A549 (cell line): ENCODE measurements at regions not wholly inside any gene's neighbourhood (a gene's known extent, or its start where the extent isn't known, plus 50 kb on each side); places are given as distances from the start of the nearest gene placed in this dataset.

Source experiments
- ATAC-seq, 2 experiments: fragments of 200-7000 bp in 1 of 2; fragments of >200 bp in 1 of 2; cut with Nextera tagmentation in 1 of 2; cut with Tn5 transposase in 1 of 2; 3 replicates each; pipeline versions ENCODE4 v1.8.0 to v1.9.1; 2018 to 2020; ENCODE audit warnings: mild to moderate bottlenecking in 1 of 2, moderate library complexity in 1 of 2
- CTCF ChIA-PET: fragments of 300-600 bp; sonication (Branson Sonifier 250); formaldehyde crosslinking; extraction: SDS; loops from one replicate; lab custom pipeline; 2021; ENCODE audit warnings: antibody characterized with exemption, inconsistent platforms; lab: Yijun Ruan, JAX
- POLR2A ChIA-PET: fragments of 350-600 bp; formaldehyde crosslinking; extraction: SDS; loops from one replicate; lab custom pipeline; 2021; ENCODE audit warnings: antibody characterized with exemption, inconsistent platforms; lab: Yijun Ruan, JAX
- DNase-seq, 2 experiments: peaks; one replicate each; pipeline versions ENCODE4 v3.0.0 to v3.0.0-alpha.2; 2011 to 2016; ENCODE audit warnings: low read depth in 1 of 2, low spot score in 1 of 2
- FAIRE-seq: peaks from 2 replicates; lab custom pipeline; 2011; peaks lifted over from hg19 to GRCh38; lab: Jason Lieb, UNC
- H3K27ac ChIP-seq, 2 experiments: fragments of >200 bp; sonication (Bioruptor Twin); formaldehyde crosslinking; 3 replicates each; pipeline ENCODE4 v1.5.1; 2016 to 2017
- H3K4me1 ChIP-seq: fragments of >200 bp; sonication (Bioruptor Twin); formaldehyde crosslinking; 3 replicates; pipeline ENCODE4 v1.6.1; 2016
- H3K4me2 ChIP-seq: fragments of >200 bp; sonication (Bioruptor Twin); formaldehyde crosslinking; 3 replicates; pipeline ENCODE4 v1.6.1; 2016
- H3K4me3 ChIP-seq: fragments of >200 bp; sonication (Bioruptor Twin); formaldehyde crosslinking; 3 replicates; pipeline ENCODE4 v1.5.1; 2016
- H3K9me3 ChIP-seq: fragments of >200 bp; sonication (Bioruptor Twin); formaldehyde crosslinking; 3 replicates; pipeline ENCODE4 v1.6.1; 2016
- CBX2 ChIP-seq: fragments of 200-600 bp; sonication (generic); IDR thresholded peaks from 2 replicates; pipeline ENCODE4 v1.6.1; 2016; ENCODE audit warnings: low read depth, mild to moderate bottlenecking, borderline replicate concordance
- CBX8 ChIP-seq: fragments of 200-600 bp; sonication (generic); IDR thresholded peaks from 2 replicates; pipeline ENCODE4 v1.6.1; 2016
- CEBPB ChIP-seq, 2 experiments: fragments of >200 bp in 1 of 2; sonication (Bioruptor Twin) in 1 of 2; formaldehyde crosslinking in 1 of 2; IDR thresholded peaks; 2 replicates each; pipeline ENCODE4 v1.6.1; 2012 to 2016
- CHD2 ChIP-seq: fragments of 150-350 bp; IDR thresholded peaks from 2 replicates; pipeline ENCODE4 v1.6.1; 2014; ENCODE audit warnings: low read length; ENCODE audit not compliant: partially characterized antibody
- CHD4 ChIP-seq: fragments of 200-600 bp; sonication (generic); IDR thresholded peaks from 2 replicates; pipeline ENCODE4 v1.6.1; 2016; ENCODE audit warnings: antibody characterized with exemption, mild to moderate bottlenecking, borderline replicate concordance
- CTCF ChIP-seq: fragments of >200 bp; sonication (Bioruptor Twin); formaldehyde crosslinking; IDR thresholded peaks from 3 replicates; pipeline ENCODE4 v1.5.1; 2016
- E2F6 ChIP-seq: IDR thresholded peaks from 2 replicates; pipeline ENCODE4 v1.6.1; 2012; ENCODE audit warnings: low read depth, borderline replicate concordance
- EHF ChIP-seq: fragments of 250-450 bp; sonication (Bioruptor Pico); IDR thresholded peaks from 2 replicates; pipeline ENCODE4 v1.5.0; 2020; ENCODE audit warnings: mild to moderate bottlenecking
- ESRRA ChIP-seq: fragments of 150-350 bp; IDR thresholded peaks from 2 replicates; pipeline ENCODE4 v1.6.1; 2014; ENCODE audit warnings: mild to moderate bottlenecking, low read length, borderline replicate concordance
- FOSB ChIP-seq: fragments of 250-450 bp; sonication (Bioruptor Pico); IDR thresholded peaks from 2 replicates; pipeline ENCODE4 v1.5.0; 2020; ENCODE audit warnings: mild to moderate bottlenecking, moderate library complexity
- GATA3 ChIP-seq: IDR thresholded peaks from 2 replicates; pipeline ENCODE4 v1.6.1; 2012; ENCODE audit warnings: borderline replicate concordance
- HES2 ChIP-seq: fragments of >200 bp; sonication (Bioruptor Twin); formaldehyde crosslinking; IDR thresholded peaks from 2 replicates; pipeline ENCODE4 v1.6.1; 2016
- HMGXB4 ChIP-seq: fragments of 250-450 bp; sonication (Bioruptor Pico); IDR thresholded peaks from 2 replicates; pipeline ENCODE4 v1.5.0; 2021; ENCODE audit warnings: mild to moderate bottlenecking, moderate library complexity, borderline replicate concordance
- HOXB5 ChIP-seq: fragments of 250-450 bp; sonication (Bioruptor Pico); IDR thresholded peaks from 2 replicates; pipeline ENCODE4 v1.5.0; 2020; ENCODE audit warnings: mild to moderate bottlenecking, moderate library complexity
- JUN ChIP-seq, 2 experiments: fragments of >200 bp; sonication (Bioruptor Twin); formaldehyde crosslinking; IDR thresholded peaks; 2 replicates in 1 of 2; 3 replicates in 1 of 2; pipeline ENCODE4 v1.6.1; 2016 to 2017
- MYC ChIP-seq: IDR thresholded peaks from 2 replicates; pipeline ENCODE4 v1.6.1; 2012; ENCODE audit warnings: mild to moderate bottlenecking, inconsistent platforms, low read length, improper control_type of control experiment, borderline replicate concordance
- NFE2L2 ChIP-seq: fragments of 150-350 bp; conservative IDR thresholded peaks from 2 replicates; pipeline ENCODE4 v1.6.1; 2014; ENCODE audit warnings: low read length
- NPAS2 ChIP-seq: fragments of 250-450 bp; sonication (Bioruptor Pico); IDR thresholded peaks from 2 replicates; pipeline ENCODE4 v1.8.0; 2022; ENCODE audit warnings: mild to moderate bottlenecking, moderate library complexity, borderline replicate concordance
- NR3C1 ChIP-seq: fragments of >200 bp; sonication (Bioruptor Twin); formaldehyde crosslinking; IDR thresholded peaks from 3 replicates; pipeline ENCODE4 v1.6.1; 2017
- POLR2A ChIP-seq: IDR thresholded peaks from 2 replicates; pipeline ENCODE4 v1.6.1; 2012; ENCODE audit warnings: mild to moderate bottlenecking, low read length
- POLR2AphosphoS2 ChIP-seq: conservative IDR thresholded peaks from 2 replicates; pipeline ENCODE4 v1.6.1; 2012; ENCODE audit warnings: low read length, improper control_type of control experiment, inconsistent platforms
- RAD21 ChIP-seq, 2 experiments: fragments of >200 bp in 1 of 2; sonication (Bioruptor Twin) in 1 of 2; formaldehyde crosslinking in 1 of 2; IDR thresholded peaks in 1 of 2; conservative IDR thresholded peaks in 1 of 2; 2 replicates in 1 of 2; 3 replicates in 1 of 2; pipeline ENCODE4 v1.6.1; 2012 to 2018; ENCODE audit warnings: inconsistent platforms in 1 of 2
- RARB ChIP-seq: fragments of 250-450 bp; sonication (Bioruptor Pico); IDR thresholded peaks from 2 replicates; pipeline ENCODE4 v1.8.0; 2021; ENCODE audit warnings: mild to moderate bottlenecking, moderate library complexity
- REST ChIP-seq: fragments of 200-600 bp; sonication (generic); IDR thresholded peaks from 2 replicates; pipeline ENCODE4 v1.6.1; 2016; ENCODE audit warnings: antibody characterized with exemption, mild to moderate bottlenecking, moderate library complexity
- RFX5 ChIP-seq: fragments of 450-650 bp; IDR thresholded peaks from 2 replicates; pipeline ENCODE4 v1.7.1; 2014; ENCODE audit warnings: antibody characterized with exemption, mild to moderate bottlenecking, moderate library complexity
- RNF2 ChIP-seq: fragments of 200-600 bp; sonication (generic); IDR thresholded peaks from 2 replicates; pipeline ENCODE4 v1.6.1; 2016; ENCODE audit warnings: low read depth, mild to moderate bottlenecking, antibody characterized with exemption, moderate library complexity, borderline replicate concordance
- ZC3H11A ChIP-seq: fragments of 450-650 bp; IDR thresholded peaks from 2 replicates; pipeline ENCODE4 v1.6.1; 2014; ENCODE audit warnings: antibody characterized with exemption, mild to moderate bottlenecking
- ZSCAN20 ChIP-seq: fragments of 250-450 bp; sonication (Bioruptor Pico); IDR thresholded peaks from 2 replicates; pipeline ENCODE4 v1.8.0; 2022; ENCODE audit warnings: mild to moderate bottlenecking, moderate library complexity
- WGBS: methylation state at CpG from one replicate; pipeline ENCODE4 v1.1.6; 2017; ENCODE audit errors: missing lambda C conversion rate; 5-methylcytosine and 5-hydroxymethylcytosine counted together

- H3K27ac ChIP-seq = no peak overlapping the region
- no peak for DNase-seq
- ATAC-seq = no peak
- no peaks in the 10 kb centered on the region for H3K4me1 ChIP-seq
- CTCF ChIA-PET = no interaction called here
- H3K9me3 ChIP-seq = no peaks in the 10 kb centered on the region
- H3K4me3 ChIP-seq = no peak overlapping the region
- no peak for TF ChIP-seq NR3C1
- no peak for TF ChIP-seq ESRRA
- no peak for TF ChIP-seq REST
- TF ChIP-seq CBX8 = no peak
- no peak for TF ChIP-seq NPAS2 (CRISPR knock-in tag)
- no peak for TF ChIP-seq POLR2AphosphoS2
- no peak for TF ChIP-seq E2F6
- TF ChIP-seq GATA3 = no peak
- no peak for TF ChIP-seq HMGXB4 (CRISPR knock-in tag)
- no peak for TF ChIP-seq CHD2
- no peak for TF ChIP-seq MYC
- no peak for TF ChIP-seq RAD21 (conservative IDR thresholded peaks at IDR 0.05 in 1 of 2, IDR thresholded peaks at IDR 0.05 in 1 of 2)
- no peak for TF ChIP-seq RNF2
- no peak for TF ChIP-seq ZC3H11A
- no peak for TF ChIP-seq CHD4
- 88% methylated on average over 3 of the region's 3 CpGs for WGBS
- POLR2A ChIA-PET = no interaction called here
- H3K4me2 ChIP-seq = no peak overlapping the region
- FAIRE-seq = no peak
These were observed 76.3 kb upstream of the FBXL4 start for GRCh38 chr6:99024089-99024488.

- CTCF ChIA-PET = no interaction called here
- 51% methylated on average over 8 of the region's 9 CpGs for WGBS
- TF ChIP-seq EHF (CRISPR knock-in tag) (no peak), CEBPB (IDR thresholded peaks at IDR 0.05) (no peak), HOXB5 (CRISPR knock-in tag) (no peak), MYC (no peak), NFE2L2 (no peak), CHD2 (no peak), ZSCAN20 (CRISPR knock-in tag) (no peak), CTCF (no peak), ESRRA (no peak), POLR2A (no peak), RARB (CRISPR knock-in tag) (no peak), RFX5 (no peak), FOSB (no peak), NPAS2 (CRISPR knock-in tag) (no peak), CBX2 (no peak), RNF2 (no peak), NR3C1 (no peak), JUN (IDR thresholded peaks at IDR 0.05) (no peak), HES2 (no peak)
These were observed 74.4 kb upstream of the FBXL4 start for GRCh38 chr6:99022039-99022609.

More at GRCh38 chr6:99022039-99022609, 74.4 kb upstream of the FBXL4 start:
- H3K4me2 ChIP-seq = no peak overlapping the region
- DNase-seq (no peak), FAIRE-seq (no peak), ATAC-seq (no peak)
- H3K4me3 ChIP-seq = no peak overlapping the region
- H3K4me1 ChIP-seq = no peaks in the 10 kb centered on the region
- POLR2A ChIA-PET = no interaction called here
- H3K27ac ChIP-seq = no peak overlapping the region
- H3K9me3 ChIP-seq = no peaks in the 10 kb centered on the region
